Mesendoderm (in vitro differentiated cells): ENCODE measurements at regions not wholly inside any gene's neighbourhood (a gene's known extent, or its start where the extent isn't known, plus 50 kb on each side); places are given as distances from the start of the nearest gene placed in this dataset.
A peak's percentile ranks its signal among the peaks of the same experiment; 100 is the strongest.
"Not testable (repeated sequence)": the region's sequence is repeated elsewhere in the genome, so short reads cannot be mapped to it uniquely, and the experiment has no call there.

Experiments
- DNase-seq: peaks from one replicate; pipeline ENCODE4 v3.0.0; 2013
- H2AK5ac ChIP-seq: 2 replicates; pipeline ENCODE4 v1.6.1; 2013; ENCODE audit warnings: low read length, inconsistent platforms
- H2BK120ac ChIP-seq: 2 replicates; pipeline ENCODE4 v1.6.1; 2013; ENCODE audit warnings: low read depth, mild to moderate bottlenecking, low read length, moderate library complexity, mixed read lengths
- H2BK15ac ChIP-seq: replicated peaks from 2 replicates; pipeline ENCODE4 v1.6.1; 2013; ENCODE audit warnings: low read depth, mild to moderate bottlenecking, moderate library complexity
- H2BK5ac ChIP-seq: 2 replicates; pipeline ENCODE4 v1.6.1; 2013; ENCODE audit warnings: low read length, inconsistent platforms
- H3K18ac ChIP-seq: 2 replicates; pipeline ENCODE4 v1.6.1; 2013; ENCODE audit warnings: mild to moderate bottlenecking, low read length, mixed read lengths
- H3K23ac ChIP-seq: one replicate; pipeline ENCODE4 v1.6.1; 2013; ENCODE audit warnings: low read length
- H3K27ac ChIP-seq: 2 replicates; pipeline ENCODE4 v1.5.1; 2013; ENCODE audit warnings: low read depth, mild to moderate bottlenecking, inconsistent platforms, low read length, moderate library complexity
- H3K27me3 ChIP-seq: 2 replicates; pipeline ENCODE4 v1.6.1; 2013; ENCODE audit warnings: low read length, control low read depth, mild to moderate bottlenecking, inconsistent platforms; ENCODE audit not compliant: insufficient read depth, poor library complexity
- H3K36me3 ChIP-seq: 2 replicates; pipeline ENCODE4 v1.6.1; 2013; ENCODE audit warnings: low read length, inconsistent platforms; ENCODE audit not compliant: control insufficient read depth, insufficient read depth
- H3K4ac ChIP-seq: one replicate; pipeline ENCODE4 v1.6.1; 2013; ENCODE audit warnings: low read depth, mild to moderate bottlenecking, low read length, moderate library complexity
- H3K4me1 ChIP-seq: 2 replicates; pipeline ENCODE4 v1.6.1; 2013; ENCODE audit warnings: low read depth, low read length, inconsistent platforms; ENCODE audit not compliant: control insufficient read depth
- H3K4me2 ChIP-seq: 2 replicates; pipeline ENCODE4 v1.6.1; 2013; ENCODE audit warnings: low read length
- H3K4me3 ChIP-seq: 2 replicates; pipeline ENCODE4 v1.5.1; 2013; ENCODE audit warnings: mild to moderate bottlenecking, low read length
- H3K56ac ChIP-seq: one replicate; pipeline ENCODE4 v1.6.1; 2013; ENCODE audit warnings: low read length
- H3K79me1 ChIP-seq: 2 replicates; pipeline ENCODE4 v1.6.1; 2013; ENCODE audit warnings: low read length, inconsistent platforms
- H3K79me2 ChIP-seq: 2 replicates; pipeline ENCODE4 v1.6.1; 2013; ENCODE audit warnings: mild to moderate bottlenecking, low read length; ENCODE audit not compliant: control insufficient read depth, insufficient read depth
- H3K9ac ChIP-seq: 2 replicates; pipeline ENCODE4 v1.6.1; 2013; ENCODE audit warnings: low read length, inconsistent platforms
- H4K5ac ChIP-seq: one replicate; pipeline ENCODE4 v1.6.1; 2013; ENCODE audit warnings: low read length
- H4K8ac ChIP-seq: one replicate; pipeline ENCODE4 v1.6.1; 2013; ENCODE audit warnings: low read depth, mild to moderate bottlenecking, control low read depth, low read length, moderate library complexity
- WGBS: extraction: QIAGEN DNeasy Blood & Tissue Kit; methylation state at CpG from one replicate; pipeline ENCODE4 v1.1.7; 2013; ENCODE audit warnings: low lambda C conversion rate, missing lambda C conversion rate; ENCODE audit not compliant: insufficient coverage; ENCODE audit errors: extremely low coverage; 5-methylcytosine and 5-hydroxymethylcytosine counted together

- H3K4me2 ChIP-seq, result no peak overlapping the region
- no peaks in the 10 kb centered on the region for H3K79me2 ChIP-seq
- H4K5ac ChIP-seq, result no peak overlapping the region
- no peak overlapping the region for H3K9ac ChIP-seq
- no peak overlapping the region for H2BK15ac ChIP-seq
- H3K79me1 ChIP-seq, result no peaks in the 10 kb centered on the region
- no peak overlapping the region for H2BK5ac ChIP-seq
- no peak overlapping the region for H4K8ac ChIP-seq
- H3K18ac ChIP-seq, result no peak overlapping the region
- no peak overlapping the region for H3K4ac ChIP-seq
- no peak for DNase-seq
- no peak overlapping the region for H2BK120ac ChIP-seq
- no peak overlapping the region for H3K4me3 ChIP-seq
- H3K23ac ChIP-seq, result no peak overlapping the region
- no peaks in the 10 kb centered on the region for H3K27me3 ChIP-seq
- no peaks in the 10 kb centered on the region for H3K36me3 ChIP-seq
- H3K4me1 ChIP-seq, result no peaks in the 10 kb centered on the region
- no peak overlapping the region for H3K27ac ChIP-seq
- no CpG with 5 or more reads among the region's 1 CpG for WGBS
- no peak overlapping the region for H2AK5ac ChIP-seq
- H3K56ac ChIP-seq, result no peak overlapping the region
Observed at GRCh38 chr11:87894961-87895360, 280.3 kb downstream of the RAB38 start.

- Histone ChIP-seq H3K27ac (no peak overlapping the region), H3K36me3 (no peaks in the 10 kb centered on the region), H3K27me3 (no peaks in the 10 kb centered on the region), H3K4me2 (no peak overlapping the region), H3K4me1 (no peaks in the 10 kb centered on the region), H3K18ac (no peak overlapping the region), H4K8ac (no peak overlapping the region), H2AK5ac (no peak overlapping the region), H4K5ac (no peak overlapping the region), H3K4me3 (no peak overlapping the region), H3K4ac (no peak overlapping the region), H3K23ac (no peak overlapping the region), H2BK5ac (no peak overlapping the region), H3K79me1 (no peaks in the 10 kb centered on the region), H3K79me2 (no peaks in the 10 kb centered on the region), H3K9ac (no peak overlapping the region), H2BK120ac (no peak overlapping the region), H3K56ac (no peak overlapping the region), H2BK15ac (no peak overlapping the region)
- DNase-seq, result no peak
- no CpG with 5 or more reads among the region's 1 CpG for WGBS
Observed at GRCh38 chr11:87892291-87892690, 283.0 kb downstream of the RAB38 start.

DNA sequence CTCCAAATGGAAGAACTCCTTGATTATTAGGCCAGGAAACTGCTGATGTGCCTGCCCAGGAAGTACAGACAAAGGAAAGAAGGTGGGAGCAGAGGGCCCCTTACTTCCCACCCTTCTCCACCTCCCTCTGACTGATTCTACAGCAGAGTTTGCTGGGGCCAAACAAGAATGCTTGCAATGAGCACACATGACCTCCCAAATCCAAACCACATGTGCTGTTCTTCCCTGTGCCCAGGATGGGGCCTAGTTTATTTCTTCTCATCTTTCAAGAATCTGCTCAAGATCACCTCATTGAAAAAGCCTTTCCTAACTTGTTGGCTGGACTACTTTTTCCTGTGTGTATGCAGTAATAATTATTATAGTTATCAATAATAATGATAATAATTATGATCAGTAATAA lies 286.1 kb downstream of the RAB38 start:
- Histone ChIP-seq H3K4ac (no peak overlapping the region), H3K79me2 (no peaks in the 10 kb centered on the region), H2BK120ac (no peak overlapping the region)

DNA sequence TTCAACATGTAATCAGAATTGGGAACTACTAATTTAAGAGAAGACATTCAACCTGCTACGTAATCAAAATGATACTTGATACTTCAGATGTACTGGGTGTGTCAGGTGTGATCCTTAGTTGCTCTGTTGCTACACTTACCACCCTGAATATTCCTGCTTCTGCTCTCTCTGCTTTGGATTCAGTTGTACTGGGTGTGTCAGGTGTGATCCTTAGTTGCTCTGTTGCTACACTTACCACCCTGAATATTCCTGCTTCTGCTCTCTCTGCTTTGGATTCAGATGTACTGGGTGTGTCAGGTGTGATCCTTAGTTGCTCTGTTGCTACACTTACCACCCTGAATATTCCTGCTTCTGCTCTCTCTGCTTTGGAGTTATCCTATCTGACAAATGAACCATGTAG lies 290.2 kb downstream of the RAB38 start:
- H3K4ac ChIP-seq, H4K8ac ChIP-seq, H3K4me1 ChIP-seq, H3K79me1 ChIP-seq, H3K4me3 ChIP-seq, H4K5ac ChIP-seq, H3K23ac ChIP-seq, H3K27me3 ChIP-seq, H2BK15ac ChIP-seq, H2BK120ac ChIP-seq, H3K56ac ChIP-seq, H2BK5ac ChIP-seq, H3K18ac ChIP-seq, H3K9ac ChIP-seq, H3K27ac ChIP-seq, H2AK5ac ChIP-seq, H3K36me3 ChIP-seq, DNase-seq, H3K79me2 ChIP-seq, H3K4me2 ChIP-seq: not testable (repeated sequence)
- no CpG with 5 or more reads among the region's 1 CpG for WGBS

More for the DNA sequence above, 286.1 kb downstream of the RAB38 start:
- no peak overlapping the region for H2AK5ac ChIP-seq
- no peak overlapping the region for H2BK15ac ChIP-seq
- no peak overlapping the region for H4K5ac ChIP-seq
- H3K27me3 ChIP-seq, result no peaks in the 10 kb centered on the region
- no peak overlapping the region for H3K4me3 ChIP-seq
- H3K4me1 ChIP-seq, result no peaks in the 10 kb centered on the region
- H4K8ac ChIP-seq, result no peak overlapping the region
- H3K9ac ChIP-seq, result no peak overlapping the region
- H3K4me2 ChIP-seq, result no peak overlapping the region
- no peaks in the 10 kb centered on the region for H3K36me3 ChIP-seq
- no peak overlapping the region for H2BK5ac ChIP-seq
- H3K18ac ChIP-seq, result no peak overlapping the region
- no peak for DNase-seq
- H3K79me1 ChIP-seq, result no peaks in the 10 kb centered on the region
- no peak overlapping the region for H3K23ac ChIP-seq
- H3K56ac ChIP-seq, result no peak overlapping the region
- no peak overlapping the region for H3K27ac ChIP-seq

GRCh38 chr11:87879118-87879517 lies 296.1 kb downstream of the RAB38 start:
- Histone ChIP-seq H3K4me1 (no peaks in the 10 kb centered on the region), H3K4me3 (no peak overlapping the region), H2AK5ac (no peak overlapping the region), H3K9ac (no peak overlapping the region), H3K27me3 (no peaks in the 10 kb centered on the region), H3K27ac (no peak overlapping the region), H3K79me1 (no peaks in the 10 kb centered on the region), H2BK5ac (no peak overlapping the region), H4K8ac (no peak overlapping the region), H3K18ac (no peak overlapping the region), H3K56ac (no peak overlapping the region), H2BK120ac (no peak overlapping the region), H2BK15ac (no peak overlapping the region), H3K36me3 (no peaks in the 10 kb centered on the region), H3K4ac (no peak overlapping the region), H3K79me2 (no peaks in the 10 kb centered on the region), H4K5ac (no peak overlapping the region), H3K4me2 (no peak overlapping the region), H3K23ac (no peak overlapping the region)
- DNase-seq, result no peak
- no CpG with 5 or more reads among the region's 4 CpGs for WGBS

DNA sequence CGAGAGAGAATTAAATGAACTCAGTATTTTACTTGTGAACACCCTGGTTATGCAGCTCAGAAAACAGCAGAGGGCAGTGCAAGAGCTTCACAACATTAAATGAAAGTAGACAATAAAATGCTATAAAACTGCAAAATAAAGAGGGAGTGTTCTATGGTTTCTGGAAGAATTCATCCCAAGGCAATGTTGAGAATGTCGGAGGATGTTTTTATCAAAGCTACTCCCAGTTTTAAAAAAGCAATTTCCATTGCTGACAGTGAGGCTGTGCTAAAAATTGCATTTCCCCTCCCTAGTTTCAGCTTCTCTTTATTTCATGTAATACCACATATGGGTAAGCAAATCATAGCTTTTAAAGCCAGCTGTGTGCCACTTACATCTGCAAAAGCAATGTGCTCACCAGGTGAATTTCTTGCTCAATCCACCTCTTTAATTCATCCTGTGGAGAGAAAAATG lies 296.8 kb downstream of the RAB38 start:
- Histone ChIP-seq H3K56ac (no peak overlapping the region), H3K23ac (no peak overlapping the region), H3K4me3 (no peak overlapping the region), H2BK15ac (no peak overlapping the region), H3K27ac (no peak overlapping the region), H3K79me1 (no peaks in the 10 kb centered on the region), H3K9ac (no peak overlapping the region), H2BK5ac (no peak overlapping the region), H2AK5ac (no peak overlapping the region), H3K27me3 (no peaks in the 10 kb centered on the region), H2BK120ac (no peak overlapping the region), H3K18ac (peak overlapping the region; percentile 68), H3K4me1 (no peaks in the 10 kb centered on the region), H4K5ac (no peak overlapping the region), H3K4me2 (no peak overlapping the region), H3K36me3 (no peaks in the 10 kb centered on the region), H3K79me2 (no peaks in the 10 kb centered on the region), H3K4ac (no peak overlapping the region), H4K8ac (no peak overlapping the region)
- WGBS, result 100% methylated on average over 1 of the region's 2 CpGs
- peak; percentile 54 for DNase-seq
